ENCODE measurements at regions not wholly inside any gene's neighbourhood (a gene's known extent, or its start where the extent isn't known, plus 50 kb on each side); places are given as distances from the start of the nearest gene placed in this dataset.

- DNase-seq, result no peak
Measured at GRCh38 chr9:80188579-80188978, 616.8 kb downstream of the TLE4 start.

GRCh38 chr9:80185112-80185738 is 613.5 kb downstream of the TLE4 start:
- DNase-seq, result no peak

- DNase-seq, result no peak
Measured at GRCh38 chr9:80177949-80178480, 606.2 kb downstream of the TLE4 start.

GRCh38 chr9:80175286-80176150 is 603.8 kb downstream of the TLE4 start:
- peak; percentile 59 for DNase-seq

GRCh38 chr9:80163889-80164288 is 592.1 kb downstream of the TLE4 start:
- no peak for DNase-seq

- DNase-seq, result no peak
Measured at GRCh38 chr9:80158554-80159170, 586.9 kb downstream of the TLE4 start.

GRCh38 chr9:80158131-80158530 is 586.4 kb downstream of the TLE4 start:
- DNase-seq, result no peak

GRCh38 chr9:80157561-80157983 is 585.8 kb downstream of the TLE4 start:
- peak; percentile 49 for DNase-seq

GRCh38 chr9:80156756-80157472 is 585.1 kb downstream of the TLE4 start:
- no peak for DNase-seq

GRCh38 chr9:80156262-80156661 is 584.5 kb downstream of the TLE4 start:
- no peak for DNase-seq

GRCh38 chr9:80147866-80148265 is 576.1 kb downstream of the TLE4 start:
- DNase-seq, result no peak

GRCh38 chr9:80146466-80146865 is 574.7 kb downstream of the TLE4 start:
- peak; percentile 58 for DNase-seq

- DNase-seq, result no peak
Measured at GRCh38 chr9:80144856-80145255, 573.1 kb downstream of the TLE4 start.

- DNase-seq, result peak; percentile 33
Measured at GRCh38 chr9:80144406-80144805, 572.6 kb downstream of the TLE4 start.

GRCh38 chr9:80143899-80144298 is 572.1 kb downstream of the TLE4 start:
- DNase-seq, result no peak

- DNase-seq, result no peak
Measured at GRCh38 chr9:80134487-80134886, 562.7 kb downstream of the TLE4 start.

GRCh38 chr9:80131627-80132026 is 559.9 kb downstream of the TLE4 start:
- no peak for DNase-seq

GRCh38 chr9:80127920-80128319 is 556.2 kb downstream of the TLE4 start:
- DNase-seq, result no peak

GRCh38 chr9:80125731-80126264 is 554.0 kb downstream of the TLE4 start:
- no peak for DNase-seq

GRCh38 chr9:80117031-80117430 is 545.3 kb downstream of the TLE4 start:
- no peak for DNase-seq

- DNase-seq, result no peak
Measured at GRCh38 chr9:80114241-80114640, 542.5 kb downstream of the TLE4 start.

GRCh38 chr9:80107931-80108660 is 536.3 kb downstream of the TLE4 start:
- DNase-seq, result no peak
